SK-N-SH (cell line): ENCODE measurements at regions not wholly inside any gene's neighbourhood (a gene's known extent, or its start where the extent isn't known, plus 50 kb on each side); places are given as distances from the start of the nearest gene placed in this dataset.

Source experiments
- CTCF ChIA-PET: fragments of 300-600, 350-600 bp; formaldehyde crosslinking; extraction: SDS; loops from one replicate; lab custom pipeline; 2021; lab: Yijun Ruan, JAX
- POLR2A ChIA-PET: fragments of 350-600 bp; sonication (Branson Sonifier 250); formaldehyde crosslinking; extraction: SDS; loops from one replicate; lab custom pipeline; 2020; ENCODE audit warnings: antibody characterized with exemption, inconsistent platforms; lab: Yijun Ruan, JAX
- DNase-seq: peaks from one replicate; pipeline ENCODE4 v3.0.0; 2012
- H2AFZ ChIP-seq: fragments of 200-600 bp; sonication (generic); 2 replicates; pipeline ENCODE4 v1.8.1; 2016; ENCODE audit warnings: antibody characterized with exemption, mild to moderate bottlenecking, low read depth
- H3F3A ChIP-seq: fragments of 200-600 bp; sonication (generic); replicated peaks from 2 replicates; pipeline ENCODE3; 2016; ENCODE audit warnings: antibody characterized with exemption, mild to moderate bottlenecking; ENCODE audit not compliant: insufficient read depth
- H3K27ac ChIP-seq, 2 experiments: fragments of 200-500 bp in 1 of 2; fragments of 200-600 bp in 1 of 2; sonication (Bioruptor generic) in 1 of 2; sonication (generic), shearing (Covaris generic) in 1 of 2; 2 replicates each; pipeline versions ENCODE4 v1.5.1 to v1.6.1; 2014 to 2016; ENCODE audit warnings: low read depth in 2 of 2, inconsistent platforms in 1 of 2, low read length in 1 of 2, mild to moderate bottlenecking in 1 of 2, mixed read lengths in 1 of 2
- H3K27me3 ChIP-seq: fragments of 200-600 bp; sonication (generic), shearing (Covaris generic); 2 replicates; pipeline ENCODE4 v1.6.1; 2016; ENCODE audit warnings: mixed run types; ENCODE audit not compliant: insufficient read depth
- H3K36me3 ChIP-seq, 2 experiments: fragments of 200-500 bp in 1 of 2; fragments of 200-600 bp in 1 of 2; sonication (Bioruptor generic) in 1 of 2; sonication (generic) in 1 of 2; replicated peaks in 1 of 2; 2 replicates each; pipeline versions ENCODE3 to v1.5.1; 2014 to 2016; ENCODE audit warnings: low read length in 1 of 2, mild to moderate bottlenecking in 1 of 2; ENCODE audit not compliant: insufficient read depth in 2 of 2, control insufficient read depth in 1 of 2
- H3K4me1 ChIP-seq, 2 experiments: fragments of 200-500 bp in 1 of 2; fragments of 200-600 bp in 1 of 2; sonication (Bioruptor generic) in 1 of 2; sonication (generic), shearing (Covaris generic) in 1 of 2; 2 replicates each; pipeline versions ENCODE4 v1.5.1 to v1.6.1; 2014 to 2016; ENCODE audit warnings: low read depth in 1 of 2, low read length in 1 of 2, mixed run types in 1 of 2; ENCODE audit not compliant: insufficient read depth in 2 of 2, control insufficient read depth in 1 of 2
- H3K4me2 ChIP-seq: fragments of 200-600 bp; sonication (generic), shearing (Covaris generic); 2 replicates; pipeline ENCODE4 v1.6.1; 2017; ENCODE audit warnings: mixed run types
- H3K4me3 ChIP-seq, 2 experiments: fragments of 200-500 bp in 1 of 2; fragments of 200-600 bp in 1 of 2; sonication (Bioruptor generic) in 1 of 2; sonication (generic), shearing (Covaris generic) in 1 of 2; 2 replicates each; pipeline versions ENCODE4 v1.5.1 to v1.8.1; 2014 to 2016; ENCODE audit warnings: low read depth in 2 of 2, inconsistent platforms in 1 of 2, low read length in 1 of 2, mild to moderate bottlenecking in 1 of 2, mixed read lengths in 1 of 2, moderate library complexity in 1 of 2
- H3K79me2 ChIP-seq: fragments of 200-600 bp; sonication (generic); 2 replicates; pipeline ENCODE4 v1.8.1; 2017; ENCODE audit warnings: mild to moderate bottlenecking; ENCODE audit not compliant: insufficient read depth
- H3K9ac ChIP-seq: fragments of 200-600 bp; sonication (generic); 2 replicates; pipeline ENCODE4 v1.6.1; 2017; ENCODE audit warnings: mixed run types
- H3K9me2 ChIP-seq: fragments of 200-600 bp; sonication (generic); 2 replicates; pipeline ENCODE4 v1.6.1; 2017; ENCODE audit warnings: mixed run types
- H3K9me3 ChIP-seq: fragments of 200-600 bp; sonication (generic); 2 replicates; pipeline ENCODE4 v1.6.1; 2017; ENCODE audit warnings: mixed run types, mild to moderate bottlenecking, moderate library complexity
- H4K20me1 ChIP-seq: fragments of 200-600 bp; sonication (generic); 2 replicates; pipeline ENCODE4 v1.6.1; 2017; ENCODE audit warnings: mild to moderate bottlenecking, mixed run types; ENCODE audit not compliant: insufficient read depth
- CTCF ChIP-seq: fragments of 200-600 bp; sonication (generic); IDR thresholded peaks from 2 replicates; pipeline ENCODE4 v1.6.1; 2017; ENCODE audit warnings: antibody characterized with exemption, mild to moderate bottlenecking, moderate library complexity
- ELF1 ChIP-seq: IDR thresholded peaks from 2 replicates; pipeline ENCODE4 v1.4.0; 2012
- EZH2phosphoT487 ChIP-seq: fragments of 200-600 bp; sonication (generic); IDR thresholded peaks from 2 replicates; pipeline ENCODE4 v1.6.1; 2017; ENCODE audit warnings: low read depth, mixed run types, mild to moderate bottlenecking, antibody characterized with exemption, moderate library complexity, borderline replicate concordance
- FOXJ3 ChIP-seq: sonication (generic); formaldehyde crosslinking; IDR thresholded peaks from 2 replicates; pipeline ENCODE4 v1.5.1; 2020; ENCODE audit warnings: mild to moderate bottlenecking, missing genetic modification reagents
- GABPA ChIP-seq: IDR thresholded peaks from 2 replicates; pipeline ENCODE4 v1.4.0; 2012; ENCODE audit warnings: low read depth, mild to moderate bottlenecking
- GATA2 ChIP-seq: sonication (generic); formaldehyde crosslinking; IDR thresholded peaks from 2 replicates; pipeline ENCODE4 v1.5.0; 2020; ENCODE audit warnings: mild to moderate bottlenecking, missing genetic modification reagents
- JUND ChIP-seq: IDR thresholded peaks from 2 replicates; pipeline ENCODE4 v1.4.0; 2012
- NFIC ChIP-seq: IDR thresholded peaks from 2 replicates; pipeline ENCODE4 v1.4.0; 2012; ENCODE audit warnings: borderline replicate concordance
- NRF1 ChIP-seq: IDR thresholded peaks from 2 replicates; pipeline ENCODE4 v1.6.1; 2012; ENCODE audit warnings: low read depth, mild to moderate bottlenecking, low read length
- RAD21 ChIP-seq: IDR thresholded peaks from 2 replicates; pipeline ENCODE4 v1.6.1; 2012; ENCODE audit warnings: mild to moderate bottlenecking, low read length
- RFX5 ChIP-seq: IDR thresholded peaks from 2 replicates; pipeline ENCODE4 v1.6.1; 2012; ENCODE audit warnings: mild to moderate bottlenecking, improper control_type of control experiment, low read length
- SMC3 ChIP-seq: IDR thresholded peaks from 2 replicates; pipeline ENCODE4 v1.6.1; 2012; ENCODE audit warnings: low read depth, low read length, improper control_type of control experiment
- TAF1 ChIP-seq: IDR thresholded peaks from 2 replicates; pipeline ENCODE4 v1.6.1; 2012; ENCODE audit warnings: low read depth, mild to moderate bottlenecking, low read length, moderate library complexity, borderline replicate concordance
- TEAD4 ChIP-seq: IDR thresholded peaks from 2 replicates; pipeline ENCODE4 v1.4.0; 2012; ENCODE audit warnings: mild to moderate bottlenecking, borderline replicate concordance; ENCODE audit not compliant: insufficient read depth
- USF1 ChIP-seq: IDR thresholded peaks from 2 replicates; pipeline ENCODE4 v1.4.0; 2012; ENCODE audit warnings: low read depth, borderline replicate concordance
- YY1 ChIP-seq: IDR thresholded peaks from 2 replicates; pipeline ENCODE4 v1.4.0; 2012; ENCODE audit warnings: low read depth, mild to moderate bottlenecking
- WGBS: methylation state at CpG from one replicate; pipeline ENCODE4 v1.1.6; 2017; ENCODE audit warnings: low lambda C conversion rate; 5-methylcytosine and 5-hydroxymethylcytosine counted together
- TF ChIP-seq, protein P1 (sequence below): fragments of 150-350 bp; IDR thresholded peaks from 2 replicates; pipeline ENCODE4 v1.6.1; 2017; ENCODE audit warnings: antibody characterized with exemption, low read length, low read depth, borderline replicate concordance
- TF ChIP-seq, protein P2 (sequence below): fragments of 150-350 bp; IDR thresholded peaks from 2 replicates; pipeline ENCODE4 v1.6.1; 2016; ENCODE audit warnings: mild to moderate bottlenecking, low read depth, low read length

- Histone ChIP-seq H3K4me1 (peaks cover 0 to 4% of the 10 kb centered on the region in 2 experiments; a peak in 1 of 4 replicates), H3K36me3 (no peaks in the 10 kb centered on the region), H3F3A (peaks cover 10% of the 10 kb centered on the region), H3K27ac (no peak overlapping the region), H3K9me3 (no peaks in the 10 kb centered on the region; the same call in 1 of the 2 replicates), H4K20me1 (no peaks in the 10 kb centered on the region), H3K4me3 (no peak overlapping the region), H2AFZ (no peak overlapping the region), H3K9ac (no peak overlapping the region), H3K79me2 (no peaks in the 10 kb centered on the region), H3K4me2 (no peak overlapping the region), H3K9me2 (no peaks in the 10 kb centered on the region), H3K27me3 (no peaks in the 10 kb centered on the region)
- ChIA-PET POLR2A (interaction anchor here (0.6 kb wide), 1 partner anchor 57 kb away, joined by 3 read pairs; no protein-coding TSS in a partner anchor), CTCF (no interaction called here)
- no peak for TF ChIP-seq GABPA
- TF ChIP-seq, protein P1, sequence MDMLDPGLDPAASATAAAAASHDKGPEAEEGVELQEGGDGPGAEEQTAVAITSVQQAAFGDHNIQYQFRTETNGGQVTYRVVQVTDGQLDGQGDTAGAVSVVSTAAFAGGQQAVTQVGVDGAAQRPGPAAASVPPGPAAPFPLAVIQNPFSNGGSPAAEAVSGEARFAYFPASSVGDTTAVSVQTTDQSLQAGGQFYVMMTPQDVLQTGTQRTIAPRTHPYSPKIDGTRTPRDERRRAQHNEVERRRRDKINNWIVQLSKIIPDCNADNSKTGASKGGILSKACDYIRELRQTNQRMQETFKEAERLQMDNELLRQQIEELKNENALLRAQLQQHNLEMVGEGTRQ: no peak
- TF ChIP-seq NFIC: no peak
- TF ChIP-seq RAD21: no peak
- no peak for TF ChIP-seq SMC3
- TF ChIP-seq NRF1: no peak
- TF ChIP-seq USF1: no peak
- TF ChIP-seq EZH2phosphoT487: no peak
- TF ChIP-seq RFX5: no peak
- no peak for TF ChIP-seq TAF1
- no peak for TF ChIP-seq FOXJ3
- TF ChIP-seq JUND: no peak
- TF ChIP-seq TEAD4: no peak
- DNase-seq: no peak
- 91% methylated on average over 6 of the region's 6 CpGs for WGBS
Measured at GRCh38 chr9:2565676-2566340, 55.8 kb upstream of the VLDLR start.

DNA sequence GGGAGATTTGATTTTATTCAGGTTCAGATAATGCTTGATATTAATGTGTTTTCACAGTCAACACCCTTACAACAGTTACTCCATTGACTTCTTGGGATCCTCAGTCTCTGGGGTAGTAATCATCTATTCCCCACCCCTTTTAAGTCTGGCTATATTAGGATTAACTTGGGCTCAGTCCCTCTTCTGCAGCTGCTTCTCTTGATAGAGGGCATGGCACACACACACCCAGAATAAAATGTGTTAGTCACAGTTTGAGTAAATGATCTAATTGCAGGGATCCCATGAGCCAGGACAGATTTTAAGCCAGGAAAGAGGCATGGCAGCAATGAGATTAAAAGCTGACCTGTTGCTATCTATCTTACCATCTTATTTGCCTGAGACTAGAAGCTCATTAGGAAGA is 53.7 kb upstream of the VLDLR start:
- no peak overlapping the region for H2AFZ ChIP-seq
- POLR2A ChIA-PET: no interaction called here
- no peaks in the 10 kb centered on the region for H3K27me3 ChIP-seq
- TF ChIP-seq CTCF (no peak), SMC3 (no peak), RFX5 (no peak), GATA2 (CRISPR knock-in tag) (no peak), EZH2phosphoT487 (no peak), YY1 (no peak), ELF1 (no peak)
- TF ChIP-seq, protein P1: no peak
- TF ChIP-seq, protein P2, sequence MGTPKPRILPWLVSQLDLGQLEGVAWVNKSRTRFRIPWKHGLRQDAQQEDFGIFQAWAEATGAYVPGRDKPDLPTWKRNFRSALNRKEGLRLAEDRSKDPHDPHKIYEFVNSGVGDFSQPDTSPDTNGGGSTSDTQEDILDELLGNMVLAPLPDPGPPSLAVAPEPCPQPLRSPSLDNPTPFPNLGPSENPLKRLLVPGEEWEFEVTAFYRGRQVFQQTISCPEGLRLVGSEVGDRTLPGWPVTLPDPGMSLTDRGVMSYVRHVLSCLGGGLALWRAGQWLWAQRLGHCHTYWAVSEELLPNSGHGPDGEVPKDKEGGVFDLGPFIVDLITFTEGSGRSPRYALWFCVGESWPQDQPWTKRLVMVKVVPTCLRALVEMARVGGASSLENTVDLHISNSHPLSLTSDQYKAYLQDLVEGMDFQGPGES: no peak
- DNase-seq: no peak
- H3F3A ChIP-seq: peaks cover 15% of the 10 kb centered on the region
- no peak overlapping the region for H3K27ac ChIP-seq
- no peaks in the 10 kb centered on the region for H4K20me1 ChIP-seq
- no peak overlapping the region for H3K4me3 ChIP-seq
- H3K9ac ChIP-seq: no peak overlapping the region
- H3K4me2 ChIP-seq: no peak overlapping the region
- CTCF ChIA-PET: no interaction called here
- H3K4me1 ChIP-seq: peaks cover 0 to 12% of the 10 kb centered on the region in 2 experiments; a peak in 2 of 4 replicates
- no peaks in the 10 kb centered on the region for H3K9me3 ChIP-seq
- no peaks in the 10 kb centered on the region for H3K79me2 ChIP-seq
- H3K36me3 ChIP-seq: no peaks in the 10 kb centered on the region
- no peaks in the 10 kb centered on the region for H3K9me2 ChIP-seq
